ENCODE measurements at regions not wholly inside any gene's neighbourhood (a gene's known extent, or its start where the extent isn't known, plus 50 kb on each side); places are given as distances from the start of the nearest gene placed in this dataset.

DNA sequence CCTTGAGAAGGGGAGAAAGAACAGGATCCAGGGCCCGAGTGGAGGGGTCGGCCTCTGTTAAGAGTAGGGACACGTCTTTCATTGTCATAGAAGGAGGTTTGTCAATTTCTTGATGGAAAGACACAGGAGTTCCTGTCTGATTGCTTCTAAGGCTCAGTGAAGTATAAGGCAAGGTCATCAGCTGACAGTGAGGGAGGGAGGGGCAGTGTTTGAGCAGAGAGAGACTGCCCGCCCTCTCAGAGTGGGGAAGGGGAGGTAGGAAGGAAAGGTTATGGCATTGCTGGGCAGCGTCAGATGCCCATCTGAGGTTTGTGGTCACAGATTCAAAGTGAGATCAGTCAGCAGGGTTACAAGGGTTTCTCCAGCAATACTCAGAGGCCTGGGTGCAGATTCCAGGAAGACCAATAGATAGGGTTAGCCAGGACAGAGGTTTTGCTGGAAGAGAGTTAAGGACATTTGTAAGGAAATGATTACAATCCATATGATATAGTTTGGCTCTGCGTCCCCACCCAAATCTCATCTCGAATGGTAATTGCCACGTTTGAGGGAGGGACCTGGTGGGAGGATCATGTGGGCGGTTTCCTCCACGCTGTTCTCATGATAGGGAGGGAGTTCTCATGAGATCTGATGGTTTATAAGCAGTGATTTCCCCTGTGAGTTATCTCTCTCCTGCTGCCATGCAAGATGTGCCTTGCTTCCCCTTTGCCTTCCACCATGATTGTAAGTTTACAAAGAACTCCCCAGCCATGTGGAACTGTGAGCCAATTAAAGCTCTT lies 127.2 kb upstream of the GJB5 start:
- TF ChIP-seq, protein P1, sequence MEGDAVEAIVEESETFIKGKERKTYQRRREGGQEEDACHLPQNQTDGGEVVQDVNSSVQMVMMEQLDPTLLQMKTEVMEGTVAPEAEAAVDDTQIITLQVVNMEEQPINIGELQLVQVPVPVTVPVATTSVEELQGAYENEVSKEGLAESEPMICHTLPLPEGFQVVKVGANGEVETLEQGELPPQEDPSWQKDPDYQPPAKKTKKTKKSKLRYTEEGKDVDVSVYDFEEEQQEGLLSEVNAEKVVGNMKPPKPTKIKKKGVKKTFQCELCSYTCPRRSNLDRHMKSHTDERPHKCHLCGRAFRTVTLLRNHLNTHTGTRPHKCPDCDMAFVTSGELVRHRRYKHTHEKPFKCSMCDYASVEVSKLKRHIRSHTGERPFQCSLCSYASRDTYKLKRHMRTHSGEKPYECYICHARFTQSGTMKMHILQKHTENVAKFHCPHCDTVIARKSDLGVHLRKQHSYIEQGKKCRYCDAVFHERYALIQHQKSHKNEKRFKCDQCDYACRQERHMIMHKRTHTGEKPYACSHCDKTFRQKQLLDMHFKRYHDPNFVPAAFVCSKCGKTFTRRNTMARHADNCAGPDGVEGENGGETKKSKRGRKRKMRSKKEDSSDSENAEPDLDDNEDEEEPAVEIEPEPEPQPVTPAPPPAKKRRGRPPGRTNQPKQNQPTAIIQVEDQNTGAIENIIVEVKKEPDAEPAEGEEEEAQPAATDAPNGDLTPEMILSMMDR (IDR thresholded peaks at IDR 0.05 in 2 of 3, conservative IDR thresholded peaks at IDR 0.05 in 1 of 3; ENCODE audit: insufficient read depth in 2 of 3, low read depth in 1 of 3, low read length in 3 of 3), result no peak
- TF ChIP-seq WHSC1 (IDR thresholded peaks at IDR 0.05; ENCODE audit: low read length) (no peak), RB1 (IDR thresholded peaks at IDR 0.05; ENCODE audit: low read depth) (no peak), POLR2A (conservative IDR thresholded peaks at IDR 0.05) (no peak), NR2C1 (IDR thresholded peaks at IDR 0.05) (no peak), NR2C1 (tag; IDR thresholded peaks at IDR 0.05) (no peak), NFIC (IDR thresholded peaks at IDR 0.05) (no peak), RAD21 (CRISPR knock-in tag; conservative IDR thresholded peaks at IDR 0.05 in 1 of 2, IDR thresholded peaks at IDR 0.05 in 1 of 2) (no peak), SPI1 (IDR thresholded peaks at IDR 0.05; ENCODE audit: borderline replicate concordance, low read depth, low read length) (no peak), YY1 (IDR thresholded peaks at IDR 0.05; ENCODE audit: borderline replicate concordance in 1 of 3, control insufficient read depth in 1 of 3, extremely low read depth in 1 of 3, insufficient read depth in 3 of 3, insufficient read length in 1 of 3, insufficient replicate concordance in 2 of 3, low read depth in 1 of 3, low read length in 2 of 3) (no peak)
- TF ChIP-seq, protein P2, sequence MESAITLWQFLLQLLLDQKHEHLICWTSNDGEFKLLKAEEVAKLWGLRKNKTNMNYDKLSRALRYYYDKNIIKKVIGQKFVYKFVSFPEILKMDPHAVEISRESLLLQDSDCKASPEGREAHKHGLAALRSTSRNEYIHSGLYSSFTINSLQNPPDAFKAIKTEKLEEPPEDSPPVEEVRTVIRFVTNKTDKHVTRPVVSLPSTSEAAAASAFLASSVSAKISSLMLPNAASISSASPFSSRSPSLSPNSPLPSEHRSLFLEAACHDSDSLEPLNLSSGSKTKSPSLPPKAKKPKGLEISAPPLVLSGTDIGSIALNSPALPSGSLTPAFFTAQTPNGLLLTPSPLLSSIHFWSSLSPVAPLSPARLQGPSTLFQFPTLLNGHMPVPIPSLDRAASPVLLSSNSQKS (CRISPR knock-in tag; IDR thresholded peaks at IDR 0.05), result no peak
- TF ChIP-seq, protein P3, sequence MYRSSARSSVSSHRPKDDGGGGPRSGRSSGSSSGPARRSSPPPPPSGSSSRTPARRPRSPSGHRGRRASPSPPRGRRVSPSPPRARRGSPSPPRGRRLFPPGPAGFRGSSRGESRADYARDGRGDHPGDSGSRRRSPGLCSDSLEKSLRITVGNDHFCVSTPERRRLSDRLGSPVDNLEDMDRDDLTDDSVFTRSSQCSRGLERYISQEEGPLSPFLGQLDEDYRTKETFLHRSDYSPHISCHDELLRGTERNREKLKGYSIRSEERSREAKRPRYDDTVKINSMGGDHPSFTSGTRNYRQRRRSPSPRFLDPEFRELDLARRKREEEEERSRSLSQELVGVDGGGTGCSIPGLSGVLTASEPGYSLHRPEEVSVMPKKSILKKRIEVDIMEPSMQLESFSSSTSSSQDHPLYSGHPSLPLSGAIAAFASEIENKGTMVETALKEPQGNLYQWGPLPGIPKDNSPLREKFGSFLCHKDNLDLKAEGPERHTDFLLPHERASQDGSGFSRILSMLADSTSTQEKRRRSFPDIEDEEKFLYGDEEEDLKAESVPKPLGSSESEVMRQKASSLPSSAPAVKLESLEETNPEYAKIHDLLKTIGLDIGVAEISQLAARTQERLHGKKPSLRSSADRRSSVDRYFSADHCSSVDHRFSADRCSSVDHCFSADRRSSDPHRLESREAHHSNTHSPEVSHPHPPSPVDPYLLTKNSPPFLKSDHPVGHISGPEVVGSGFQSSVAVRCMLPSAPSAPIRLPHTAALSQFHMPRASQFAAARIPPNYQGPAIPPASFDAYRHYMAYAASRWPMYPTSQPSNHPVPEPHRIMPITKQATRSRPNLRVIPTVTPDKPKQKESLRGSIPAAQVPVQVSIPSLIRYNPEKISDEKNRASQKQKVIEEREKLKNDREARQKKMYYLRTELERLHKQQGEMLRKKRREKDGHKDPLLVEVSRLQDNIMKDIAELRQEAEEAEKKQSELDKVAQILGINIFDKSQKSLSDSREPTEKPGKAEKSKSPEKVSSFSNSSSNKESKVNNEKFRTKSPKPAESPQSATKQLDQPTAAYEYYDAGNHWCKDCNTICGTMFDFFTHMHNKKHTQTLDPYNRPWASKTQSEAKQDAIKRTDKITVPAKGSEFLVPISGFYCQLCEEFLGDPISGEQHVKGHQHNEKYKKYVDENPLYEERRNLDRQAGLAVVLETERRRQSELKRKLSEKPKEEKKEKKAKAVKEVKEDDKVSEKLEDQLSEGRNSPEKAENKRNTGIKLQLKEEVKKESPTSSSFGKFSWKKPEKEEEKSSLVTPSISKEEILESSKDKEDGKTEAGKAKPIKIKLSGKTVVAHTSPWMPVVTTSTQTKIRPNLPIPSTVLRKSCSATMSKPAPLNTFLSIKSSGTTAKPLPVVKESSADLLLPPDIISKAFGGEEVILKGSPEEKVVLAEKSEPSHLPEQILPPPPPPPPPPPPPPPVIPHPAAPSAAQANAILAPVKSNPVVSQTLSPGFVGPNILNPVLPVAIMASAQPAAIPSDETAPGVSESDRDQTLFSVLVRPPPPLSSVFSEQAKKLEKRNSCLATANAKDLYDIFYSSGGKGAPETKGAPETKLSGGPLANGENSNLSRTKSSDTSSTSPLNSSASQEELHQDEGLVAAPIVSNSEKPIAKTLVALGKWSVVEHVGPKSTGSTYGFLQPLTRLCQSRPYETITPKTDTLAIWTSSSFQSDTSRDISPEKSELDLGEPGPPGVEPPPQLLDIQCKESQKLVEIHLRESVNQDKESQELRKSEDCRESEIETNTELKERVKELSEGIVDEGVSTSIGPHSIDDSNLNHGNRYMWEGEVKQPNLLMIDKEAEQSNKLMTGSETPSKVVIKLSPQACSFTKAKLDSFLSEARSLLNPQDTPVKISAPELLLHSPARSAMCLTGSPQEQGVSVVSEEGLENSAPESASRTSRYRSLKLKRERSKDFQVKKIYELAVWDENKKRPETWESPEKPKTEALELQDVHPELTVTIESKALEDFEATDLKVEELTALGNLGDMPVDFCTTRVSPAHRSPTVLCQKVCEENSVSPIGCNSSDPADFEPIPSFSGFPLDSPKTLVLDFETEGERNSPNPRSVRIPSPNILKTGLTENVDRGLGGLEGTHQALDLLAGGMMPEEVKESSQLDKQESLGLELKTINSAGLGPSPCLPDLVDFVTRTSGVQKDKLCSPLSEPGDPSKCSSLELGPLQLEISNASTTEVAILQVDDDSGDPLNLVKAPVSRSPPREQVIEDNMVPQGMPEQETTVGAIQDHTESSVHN (IDR thresholded peaks at IDR 0.05; ENCODE audit: borderline replicate concordance in 1 of 2, low read depth in 1 of 2), result no peak

Data from K562 (cell line).